ENCODE measurements at regions not wholly inside any gene's neighbourhood (a gene's known extent, or its start where the extent isn't known, plus 50 kb on each side); places are given as distances from the start of the nearest gene placed in this dataset.

GRCh38 chr21:36549470-36549869 is 69.5 kb upstream of the CLDN14 start:
- TF ChIP-seq JUND (IDR thresholded peaks at IDR 0.05), result no peak
- H3K9ac ChIP-seq (ENCODE audit: low read depth in 1 of 2, low read length in 2 of 2), result no peak overlapping the region
- H3K4me1 ChIP-seq (ENCODE audit: control insufficient read depth in 4 of 4, insufficient read depth in 4 of 4, low read length in 3 of 4), result peaks cover 6 to 33% (median 23%) of the 10 kb centered on the region in 4 donors
- 89% methylated on average over 7 of the region's 7 CpGs for WGBS
- no peak overlapping the region for H3K27ac ChIP-seq (ENCODE audit: low read depth in 1 of 2, low read length in 2 of 2)
- H3K27me3 ChIP-seq (ENCODE audit: control insufficient read depth in 4 of 4, insufficient read depth in 4 of 4, low read length in 3 of 4), result no peaks in the 10 kb centered on the region
- no peaks in the 10 kb centered on the region for H3K9me3 ChIP-seq (ENCODE audit: control insufficient read depth in 4 of 4, low read length in 3 of 4)
- H3K4me3 ChIP-seq (ENCODE audit: low read depth in 1 of 3, low read length in 3 of 3), result no peak overlapping the region
- DNase-seq (ENCODE audit: low spot score), result no peak
- no peaks in the 10 kb centered on the region for H3K36me3 ChIP-seq (ENCODE audit: control insufficient read depth in 4 of 4, insufficient read depth in 3 of 4, low read depth in 1 of 4, low read length in 3 of 4)

- WGBS, result 80% methylated on average over 7 of the region's 7 CpGs
- no peaks in the 10 kb centered on the region for H3K36me3 ChIP-seq (ENCODE audit: control insufficient read depth in 4 of 4, insufficient read depth in 3 of 4, low read depth in 1 of 4, low read length in 3 of 4)
- no peak overlapping the region for H3K27ac ChIP-seq (ENCODE audit: low read depth in 1 of 2, low read length in 2 of 2)
- no peak overlapping the region for H3K4me3 ChIP-seq (ENCODE audit: low read depth in 1 of 3, low read length in 3 of 3)
- no peak overlapping the region for H3K9ac ChIP-seq (ENCODE audit: low read depth in 1 of 2, low read length in 2 of 2)
- TF ChIP-seq ATF3 (IDR thresholded peaks at IDR 0.05), result no peak
- TF ChIP-seq SP1 (IDR thresholded peaks at IDR 0.05), result no peak
- TF ChIP-seq RAD21 (IDR thresholded peaks at IDR 0.05), result no peak
- TF ChIP-seq EGR1 (IDR thresholded peaks at IDR 0.05; ENCODE audit: low read depth in 2 of 2), result no peak
- TF ChIP-seq YY1 (IDR thresholded peaks at IDR 0.05), result no peak
- no peak for TF ChIP-seq ZBTB33 (IDR thresholded peaks at IDR 0.05)
- peaks cover 4 to 20% (median 11%) of the 10 kb centered on the region in 4 donors for H3K4me1 ChIP-seq (ENCODE audit: control insufficient read depth in 4 of 4, insufficient read depth in 4 of 4, low read length in 3 of 4)
- no peaks in the 10 kb centered on the region for H3K27me3 ChIP-seq (ENCODE audit: control insufficient read depth in 4 of 4, insufficient read depth in 4 of 4, low read length in 3 of 4)
- H3K9me3 ChIP-seq (ENCODE audit: control insufficient read depth in 4 of 4, low read length in 3 of 4), result no peaks in the 10 kb centered on the region
- DNase-seq (ENCODE audit: low spot score), result no peak
Observed at GRCh38 chr21:36550761-36551160, 70.8 kb upstream of the CLDN14 start.

GRCh38 chr21:36551321-36551720 is 71.4 kb upstream of the CLDN14 start:
- Histone ChIP-seq H3K4me3 (ENCODE audit: low read depth in 1 of 3, low read length in 3 of 3) (no peak overlapping the region), H3K27me3 (ENCODE audit: control insufficient read depth in 4 of 4, insufficient read depth in 4 of 4, low read length in 3 of 4) (no peaks in the 10 kb centered on the region), H3K4me1 (ENCODE audit: control insufficient read depth in 4 of 4, insufficient read depth in 4 of 4, low read length in 3 of 4) (peaks cover 2 to 14% (median 7%) of the 10 kb centered on the region in 4 donors), H3K9me3 (ENCODE audit: control insufficient read depth in 4 of 4, low read length in 3 of 4) (no peaks in the 10 kb centered on the region), H3K36me3 (ENCODE audit: control insufficient read depth in 4 of 4, insufficient read depth in 3 of 4, low read depth in 1 of 4, low read length in 3 of 4) (no peaks in the 10 kb centered on the region), H3K27ac (ENCODE audit: low read depth in 1 of 2, low read length in 2 of 2) (no peak overlapping the region), H3K9ac (ENCODE audit: low read depth in 1 of 2, low read length in 2 of 2) (no peak overlapping the region)
- WGBS, result 94% methylated on average over 4 of the region's 4 CpGs
- TF ChIP-seq FOXA1 (IDR thresholded peaks at IDR 0.05) (no peak), ZBTB33 (IDR thresholded peaks at IDR 0.05) (no peak), CTCF (IDR thresholded peaks at IDR 0.05; ENCODE audit: low read depth, low read length, missing input control) (no peak), REST (IDR thresholded peaks at IDR 0.05) (no peak), JUND (IDR thresholded peaks at IDR 0.05) (no peak)
- DNase-seq (ENCODE audit: low spot score), result no peak

All from liver (tissue), 8 donors.